ENCODE measurements at regions not wholly inside any gene's neighbourhood (a gene's known extent, or its start where the extent isn't known, plus 50 kb on each side); places are given as distances from the start of the nearest gene placed in this dataset.
"Not testable (repeated sequence)": the region's sequence is repeated elsewhere in the genome, so short reads cannot be mapped to it uniquely, and the experiment has no call there.

DNA sequence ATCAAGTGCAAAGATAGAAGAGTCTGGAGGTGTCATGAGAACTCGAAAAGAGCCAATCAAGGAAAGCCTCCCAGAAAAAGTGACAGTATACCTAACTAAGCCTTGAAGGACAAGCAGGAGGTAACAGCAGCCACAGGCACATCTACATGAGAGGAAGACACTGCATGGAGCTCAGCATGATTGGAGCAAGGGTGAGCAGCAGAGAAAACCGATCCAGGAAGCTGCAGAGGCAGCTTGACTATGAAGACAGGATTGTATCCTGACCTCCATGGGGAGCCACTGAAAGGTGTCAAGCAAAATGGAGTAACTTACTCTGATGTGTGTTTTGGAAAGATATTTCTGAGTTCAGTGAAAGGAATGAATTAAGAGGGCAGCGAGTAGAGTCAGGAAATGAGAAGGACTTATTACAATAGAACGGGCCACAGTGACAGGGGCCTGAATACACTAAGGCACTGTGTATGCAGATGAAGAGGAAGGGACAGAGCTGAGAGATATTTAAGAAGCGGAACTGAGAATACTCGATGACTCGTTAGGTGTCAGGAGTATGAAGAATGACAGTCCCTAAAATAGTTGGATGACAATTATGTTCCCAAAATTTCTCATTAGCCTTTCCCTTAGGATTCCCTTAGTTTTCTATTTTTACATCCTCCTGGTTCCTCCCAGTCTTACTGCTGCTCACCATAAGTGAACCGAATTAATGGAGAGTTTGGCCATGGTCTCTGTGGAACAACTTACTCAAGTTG lies 139.3 kb upstream of the NFIA start:
- no peaks in the 10 kb centered on the region for H3K4me1 ChIP-seq
- H3K27ac ChIP-seq: no peak overlapping the region
- H3K9me3 ChIP-seq: no peaks in the 10 kb centered on the region
- no peak for TF ChIP-seq POLR2AphosphoS5 (IDR thresholded peaks at IDR 0.05)
- no peaks in the 10 kb centered on the region for H3K36me3 ChIP-seq
- DNase-seq (ENCODE audit: low spot score in 2 of 2): no peak
- WGBS: 80% methylated on average over 8 of the region's 8 CpGs
- H3K4me3 ChIP-seq: no peak overlapping the region
- H3K27me3 ChIP-seq: no peaks in the 10 kb centered on the region

DNA sequence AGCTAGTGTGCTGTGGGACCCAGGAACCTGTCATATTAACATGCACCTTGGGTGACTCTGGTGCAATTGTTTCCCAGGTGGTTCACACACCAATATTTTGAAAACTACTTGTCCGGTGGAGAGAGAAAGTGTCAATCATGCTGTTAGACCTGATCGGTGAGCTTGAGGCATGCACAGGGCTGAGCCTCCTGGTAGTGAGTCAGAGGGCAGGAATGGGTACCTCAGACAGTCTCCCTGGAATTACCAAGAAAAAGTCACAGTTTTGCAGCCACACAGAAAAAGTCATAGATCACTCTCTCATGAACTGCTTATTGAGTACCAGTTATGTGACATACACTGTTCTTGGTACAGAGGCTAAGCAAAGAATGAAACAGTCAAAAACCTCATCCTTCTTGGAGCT lies 140.1 kb upstream of the NFIA start:
- DNase-seq (ENCODE audit: low spot score in 2 of 2): no peak
- no peaks in the 10 kb centered on the region for H3K27me3 ChIP-seq
- no peak overlapping the region for H3K27ac ChIP-seq
- H3K9me3 ChIP-seq: no peaks in the 10 kb centered on the region
- 63% methylated on average over 2 of the region's 2 CpGs for WGBS
- no peaks in the 10 kb centered on the region for H3K4me1 ChIP-seq
- TF ChIP-seq POLR2A (IDR thresholded peaks at IDR 0.05) (no peak), POLR2AphosphoS5 (IDR thresholded peaks at IDR 0.05) (no peak)
- no peaks in the 10 kb centered on the region for H3K36me3 ChIP-seq
- H3K4me3 ChIP-seq: no peak overlapping the region

DNA sequence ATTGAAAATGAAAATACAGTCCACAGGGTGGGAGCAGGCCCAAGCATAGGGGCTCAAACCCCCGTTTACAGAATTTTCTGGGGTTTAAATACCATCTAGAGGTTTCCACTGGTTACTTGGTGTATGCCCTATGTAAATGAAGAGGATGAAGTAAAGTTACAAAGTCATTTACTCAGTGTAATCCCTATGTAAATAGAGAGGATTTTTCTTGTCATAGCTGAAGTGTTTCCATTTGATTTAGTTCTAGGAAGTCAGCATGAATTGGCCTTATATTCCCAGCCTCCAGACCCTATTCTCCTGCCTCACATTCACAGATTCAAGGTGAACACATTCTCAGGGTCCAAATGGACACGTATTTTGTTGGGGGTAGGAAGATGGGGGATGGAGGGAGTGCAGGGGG lies 141.7 kb upstream of the NFIA start:
- H3K4me1 ChIP-seq; H3K36me3 ChIP-seq; H3K9me3 ChIP-seq; DNase-seq (ENCODE audit: low spot score in 2 of 2); H3K27me3 ChIP-seq; H3K27ac ChIP-seq; H3K4me3 ChIP-seq: not testable (repeated sequence)
- WGBS: 87% methylated on average over 2 of the region's 2 CpGs

DNA sequence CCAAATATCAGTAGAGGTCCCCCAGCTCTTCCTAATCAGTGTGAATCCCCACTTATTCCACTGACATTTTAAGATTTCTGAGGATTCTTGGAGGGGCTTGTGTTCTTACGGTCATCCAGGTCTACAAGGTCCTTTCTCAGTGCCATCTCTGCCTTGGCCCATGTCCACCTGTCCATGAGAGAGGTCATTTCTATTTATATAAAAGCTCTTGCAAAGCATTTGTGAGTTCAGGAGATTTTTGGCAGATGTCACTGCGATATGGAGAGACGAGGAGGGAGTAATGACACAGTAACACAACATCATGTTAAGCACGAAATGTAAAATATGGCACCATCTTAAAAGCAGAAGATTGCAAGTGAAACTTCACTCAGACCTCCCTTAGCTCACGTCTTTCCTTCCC lies 144.6 kb upstream of the NFIA start:
- 91% methylated on average over 5 of the region's 5 CpGs for WGBS
- peaks cover 5% of the 10 kb centered on the region for H3K4me1 ChIP-seq
- H3K27me3 ChIP-seq: no peaks in the 10 kb centered on the region
- no peaks in the 10 kb centered on the region for H3K9me3 ChIP-seq
- no peak for DNase-seq (ENCODE audit: low spot score in 2 of 2)
- H3K36me3 ChIP-seq: no peaks in the 10 kb centered on the region
- no peak overlapping the region for H3K27ac ChIP-seq
- no peak overlapping the region for H3K4me3 ChIP-seq
- no peak for TF ChIP-seq POLR2AphosphoS5 (IDR thresholded peaks at IDR 0.05)
- TF ChIP-seq, protein P1, sequence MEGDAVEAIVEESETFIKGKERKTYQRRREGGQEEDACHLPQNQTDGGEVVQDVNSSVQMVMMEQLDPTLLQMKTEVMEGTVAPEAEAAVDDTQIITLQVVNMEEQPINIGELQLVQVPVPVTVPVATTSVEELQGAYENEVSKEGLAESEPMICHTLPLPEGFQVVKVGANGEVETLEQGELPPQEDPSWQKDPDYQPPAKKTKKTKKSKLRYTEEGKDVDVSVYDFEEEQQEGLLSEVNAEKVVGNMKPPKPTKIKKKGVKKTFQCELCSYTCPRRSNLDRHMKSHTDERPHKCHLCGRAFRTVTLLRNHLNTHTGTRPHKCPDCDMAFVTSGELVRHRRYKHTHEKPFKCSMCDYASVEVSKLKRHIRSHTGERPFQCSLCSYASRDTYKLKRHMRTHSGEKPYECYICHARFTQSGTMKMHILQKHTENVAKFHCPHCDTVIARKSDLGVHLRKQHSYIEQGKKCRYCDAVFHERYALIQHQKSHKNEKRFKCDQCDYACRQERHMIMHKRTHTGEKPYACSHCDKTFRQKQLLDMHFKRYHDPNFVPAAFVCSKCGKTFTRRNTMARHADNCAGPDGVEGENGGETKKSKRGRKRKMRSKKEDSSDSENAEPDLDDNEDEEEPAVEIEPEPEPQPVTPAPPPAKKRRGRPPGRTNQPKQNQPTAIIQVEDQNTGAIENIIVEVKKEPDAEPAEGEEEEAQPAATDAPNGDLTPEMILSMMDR (IDR thresholded peaks at IDR 0.05): no peak
- no peak for TF ChIP-seq POLR2A (IDR thresholded peaks at IDR 0.05)
- TF ChIP-seq EP300 (IDR thresholded peaks at IDR 0.05): no peak

DNA sequence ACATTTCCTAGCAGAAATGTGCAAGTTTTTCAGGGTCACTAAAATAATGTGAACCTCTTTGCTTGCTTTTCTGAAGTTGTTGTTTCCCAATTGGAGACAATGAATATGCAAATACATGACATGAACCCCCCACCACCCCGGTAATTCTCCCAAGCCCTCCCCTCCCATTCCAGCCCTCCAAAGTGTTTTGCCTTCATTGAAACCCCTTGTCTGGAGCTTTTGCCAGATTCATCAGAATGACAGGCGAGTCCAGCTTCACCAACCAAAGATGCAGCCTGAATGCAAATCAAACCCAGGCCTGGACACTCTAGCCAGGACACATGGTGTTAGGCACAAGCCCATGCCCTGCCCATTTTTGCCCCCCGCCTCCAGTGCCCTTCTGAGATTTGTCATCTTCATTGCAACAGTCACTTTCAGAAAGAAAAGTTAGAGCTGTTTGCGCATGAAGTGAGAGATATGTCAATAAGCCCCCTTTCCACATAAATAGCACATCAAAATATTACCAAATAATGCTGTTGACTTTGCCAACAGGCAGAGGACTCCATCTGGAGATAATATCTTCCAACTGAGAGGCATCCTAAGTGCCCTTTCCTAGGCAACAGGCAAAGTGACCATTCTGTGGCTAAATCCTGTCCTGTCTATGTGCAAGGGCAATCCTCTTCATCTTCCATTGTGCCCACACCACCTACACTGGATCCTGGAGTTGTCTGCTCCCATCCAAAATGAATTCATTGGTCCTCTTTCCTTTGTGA lies 145.6 kb upstream of the NFIA start:
- no peak overlapping the region for H3K27ac ChIP-seq
- TF ChIP-seq, protein P1 (IDR thresholded peaks at IDR 0.05): no peak
- TF ChIP-seq POLR2AphosphoS5 (IDR thresholded peaks at IDR 0.05): no peak
- no peak for TF ChIP-seq EP300 (IDR thresholded peaks at IDR 0.05)
- no peak for TF ChIP-seq POLR2A (IDR thresholded peaks at IDR 0.05)
- H3K9me3 ChIP-seq: no peaks in the 10 kb centered on the region
- no peaks in the 10 kb centered on the region for H3K27me3 ChIP-seq
- peaks cover 5% of the 10 kb centered on the region for H3K4me1 ChIP-seq
- WGBS: 72% methylated on average over 4 of the region's 4 CpGs
- DNase-seq (ENCODE audit: low spot score in 2 of 2): no peak
- no peak overlapping the region for H3K4me3 ChIP-seq
- H3K36me3 ChIP-seq: no peaks in the 10 kb centered on the region

DNA sequence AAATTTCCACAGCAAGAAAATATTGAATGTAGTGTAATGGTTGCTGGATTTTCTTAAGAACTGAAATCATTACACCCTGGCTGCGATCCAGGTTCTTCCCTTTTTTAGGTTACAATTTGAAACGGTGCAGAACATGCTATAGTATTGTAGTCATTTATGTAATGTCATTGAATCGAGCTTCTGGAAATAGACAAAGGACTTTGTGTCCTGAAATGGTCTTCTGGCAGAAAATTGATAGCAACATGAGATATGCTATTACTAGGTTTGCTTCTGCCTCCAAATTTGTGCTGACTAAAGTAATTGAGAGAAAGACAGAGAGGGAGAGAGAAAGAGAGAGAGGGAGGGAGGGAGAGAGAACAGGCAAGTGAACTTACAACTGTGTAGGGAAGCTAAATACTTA lies 146.2 kb upstream of the NFIA start:
- TF ChIP-seq POLR2AphosphoS5 (IDR thresholded peaks at IDR 0.05) (no peak), EP300 (IDR thresholded peaks at IDR 0.05) (no peak), POLR2A (IDR thresholded peaks at IDR 0.05) (no peak)
- TF ChIP-seq, protein P1 (IDR thresholded peaks at IDR 0.05): no peak
- no peaks in the 10 kb centered on the region for H3K27me3 ChIP-seq
- DNase-seq (ENCODE audit: low spot score in 2 of 2): no peak
- H3K9me3 ChIP-seq: no peaks in the 10 kb centered on the region
- 14% methylated on average over 3 of the region's 3 CpGs for WGBS
- H3K27ac ChIP-seq: no peak overlapping the region
- H3K36me3 ChIP-seq: no peaks in the 10 kb centered on the region
- no peak overlapping the region for H3K4me3 ChIP-seq
- H3K4me1 ChIP-seq: peaks cover 5% of the 10 kb centered on the region

Measured in suprapubic skin (tissue), 4 donors.